Panc1 (cell line): ENCODE measurements at regions not wholly inside any gene's neighbourhood (a gene's known extent, or its start where the extent isn't known, plus 50 kb on each side); places are given as distances from the start of the nearest gene placed in this dataset.

Experiments
- ATAC-seq: fragments of 200-7000 bp; cut with Tn5 transposase; 2 replicates; pipeline ENCODE4 v1.9.1; 2020; ENCODE audit warnings: mild to moderate bottlenecking, moderate library complexity
- BruUV-seq: library from RNA; stranded (reverse); fragments of 400-500 nt; replicated peaks from 2 replicates; lab custom pipeline; 2021; lab: Mats Ljungman, UMichigan
- CTCF ChIA-PET: fragments of 300-600 bp; sonication (Branson Sonifier 250); formaldehyde crosslinking; loops from one replicate; lab custom pipeline; 2022; ENCODE audit warnings: antibody characterized with exemption; lab: Charles Lee
- POLR2A ChIA-PET: fragments of 300-600 bp; sonication (Branson Sonifier 250); formaldehyde crosslinking; loops from one replicate; lab custom pipeline; 2022; ENCODE audit warnings: antibody characterized with exemption; lab: Charles Lee
- DNase-seq: peaks from one replicate; pipeline ENCODE4 v3.0.0-alpha.2; 2010; ENCODE audit warnings: low read depth, low spot score
- H3K27ac ChIP-seq: 2 replicates; pipeline ENCODE4 v1.5.1; 2011; ENCODE audit warnings: mild to moderate bottlenecking, low read length, inconsistent platforms
- H3K27me3 ChIP-seq: fragments of 200-500 bp; sonication (Bioruptor generic); 2 replicates; pipeline ENCODE4 v1.6.0; 2014; ENCODE audit warnings: low read length, inconsistent platforms; ENCODE audit not compliant: control insufficient read depth, insufficient read depth
- H3K36me3 ChIP-seq: fragments of 200-500 bp; sonication (Bioruptor generic); 2 replicates; pipeline ENCODE4 v1.5.1; 2014; ENCODE audit warnings: inconsistent platforms, mild to moderate bottlenecking, low read length, moderate library complexity; ENCODE audit not compliant: control insufficient read depth, insufficient read depth
- H3K4me1 ChIP-seq: 2 replicates; pipeline ENCODE4 v1.5.1; 2011; ENCODE audit warnings: inconsistent platforms, mild to moderate bottlenecking, low read length, moderate library complexity; ENCODE audit not compliant: control insufficient read depth, insufficient read depth
- H3K4me3 ChIP-seq, 2 experiments: 2 replicates each; pipeline ENCODE4 v1.5.1; 2011 to 2012; ENCODE audit warnings: low read depth in 2 of 2, low read length in 2 of 2, mild to moderate bottlenecking in 2 of 2, inconsistent platforms in 1 of 2, moderate library complexity in 1 of 2
- H3K9me3 ChIP-seq: fragments of 200-500 bp; sonication (Bioruptor generic); 2 replicates; pipeline ENCODE4 v1.5.1; 2014; ENCODE audit warnings: low read depth, mild to moderate bottlenecking, inconsistent platforms, low read length, moderate library complexity; ENCODE audit not compliant: control insufficient read depth, insufficient read depth
- CTCF ChIP-seq: fragments of 450-650 bp; IDR thresholded peaks from 2 replicates; pipeline ENCODE4 v1.5.1; 2017; ENCODE audit warnings: mild to moderate bottlenecking
- POLR2AphosphoS5 ChIP-seq: IDR thresholded peaks from 2 replicates; pipeline ENCODE4 v1.6.1; 2012; ENCODE audit warnings: mild to moderate bottlenecking, low read depth, low read length, moderate library complexity
- REST ChIP-seq, 2 experiments: IDR thresholded peaks; 2 replicates each; pipeline ENCODE4 v1.6.1; 2011 to 2012; ENCODE audit warnings: low read depth in 2 of 2, control low read depth in 1 of 2, low read length in 1 of 2, mild to moderate bottlenecking in 1 of 2, moderate library complexity in 1 of 2; ENCODE audit not compliant: insufficient read depth in 1 of 2
- SIN3A ChIP-seq: IDR thresholded peaks from 2 replicates; pipeline ENCODE4 v1.6.1; 2012; ENCODE audit warnings: low read depth, mild to moderate bottlenecking, low read length, moderate library complexity, borderline replicate concordance; ENCODE audit not compliant: insufficient read depth
- TCF7L2 ChIP-seq: IDR thresholded peaks from 2 replicates; pipeline ENCODE4 v1.6.1; 2011; ENCODE audit warnings: mild to moderate bottlenecking, low read depth, low read length, inconsistent platforms
- in situ Hi-C: cut with HindIII; loops from 2 replicates; pipeline ENCODE4 v1.10.0; 2016; ENCODE audit warnings: low sequenced_read_pairs, low pct_unique_long_range_greater_than_20kb
- intact Hi-C: fragments of 100-400 bp; cut with micrococcal nuclease; formaldehyde crosslinking; loops from one replicate; pipeline ENCODE4 v1.10.0; 2022; ENCODE audit not compliant: unreplicated experiment

DNA sequence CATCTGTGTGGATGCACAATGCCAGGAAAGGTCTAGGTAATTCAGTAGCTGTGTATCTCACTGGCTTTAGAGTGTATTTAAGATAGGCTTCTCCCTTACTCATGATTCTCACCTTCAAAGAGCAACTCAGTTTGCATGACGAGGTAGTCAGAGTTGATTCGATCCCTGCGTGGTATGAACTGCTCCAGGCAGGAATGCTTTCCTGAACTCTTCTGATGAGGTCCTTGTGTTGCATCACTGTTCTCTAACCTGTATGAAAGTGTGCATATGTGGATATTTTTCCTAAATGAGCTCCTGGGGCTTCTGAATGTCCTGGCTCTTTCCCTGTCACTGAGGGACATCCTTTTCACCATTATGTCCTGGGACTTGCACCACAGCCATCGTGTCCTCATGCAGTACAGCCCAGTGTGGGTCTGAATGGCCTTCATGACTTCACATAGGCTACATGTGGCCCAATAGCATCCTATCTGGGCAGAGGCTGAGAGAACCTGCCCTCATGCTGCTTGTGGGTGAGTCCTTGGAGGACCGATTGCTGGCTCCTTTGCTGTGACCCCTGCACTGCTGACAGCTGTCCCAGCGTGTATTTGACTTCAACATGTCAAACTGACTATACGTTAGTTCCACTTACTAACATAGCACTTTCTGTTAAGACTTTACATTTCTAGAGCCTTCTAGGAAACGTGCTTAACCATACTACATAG is 65.3 kb upstream of the WDR1 start:
- intact Hi-C loops = no loop called here
- no peak for ATAC-seq
- POLR2A ChIA-PET = no interaction called here
- no TSS peak for BruUV-seq
- no peak for DNase-seq
- H3K27me3 ChIP-seq = peaks cover 2% of the 10 kb centered on the region
- H3K27ac ChIP-seq = no peak overlapping the region
- H3K36me3 ChIP-seq = no peaks in the 10 kb centered on the region
- H3K4me1 ChIP-seq = no peaks in the 10 kb centered on the region
- H3K9me3 ChIP-seq = no peaks in the 10 kb centered on the region
- no peak overlapping the region for H3K4me3 ChIP-seq
- CTCF ChIA-PET = no interaction called here
- in situ Hi-C loops = no loop called here
- TF ChIP-seq REST (IDR thresholded peaks at IDR 0.05; ENCODE audit: insufficient read depth in 1 of 2, low read depth in 2 of 2, low read length in 1 of 2) = no peak
- TF ChIP-seq CTCF = no peak
- TF ChIP-seq SIN3A = no peak
- no peak for TF ChIP-seq TCF7L2
- TF ChIP-seq POLR2AphosphoS5 = no peak

- POLR2A ChIA-PET = no interaction called here
- no peaks in the 10 kb centered on the region for H3K4me1 ChIP-seq
- CTCF ChIA-PET = no interaction called here
- peaks cover 2% of the 10 kb centered on the region for H3K27me3 ChIP-seq
- DNase-seq (no peak), ATAC-seq (no peak)
- BruUV-seq = no TSS peak
- no peaks in the 10 kb centered on the region for H3K36me3 ChIP-seq
- intact Hi-C loops (no loop called here), in situ Hi-C loops (no loop called here)
- TF ChIP-seq POLR2AphosphoS5 (no peak), REST (IDR thresholded peaks at IDR 0.05; ENCODE audit: insufficient read depth in 1 of 2, low read depth in 2 of 2, low read length in 1 of 2) (no peak), SIN3A (no peak), TCF7L2 (no peak), CTCF (no peak)
- no peaks in the 10 kb centered on the region for H3K9me3 ChIP-seq
- no peak overlapping the region for H3K4me3 ChIP-seq
- no peak overlapping the region for H3K27ac ChIP-seq
Observed at GRCh38 chr4:10180927-10181744, 64.5 kb upstream of the WDR1 start.
